22Rv1 (cell line): ENCODE measurements at regions not wholly inside any gene's neighbourhood (a gene's known extent, or its start where the extent isn't known, plus 50 kb on each side); places are given as distances from the start of the nearest gene placed in this dataset.

ENCODE experiments used
- H3K27ac ChIP-seq: fragments of 450-650 bp; 2 replicates; pipeline ENCODE4 v1.5.1; 2017
- CTCF ChIP-seq: fragments of 450-650 bp; IDR thresholded peaks from 2 replicates; pipeline ENCODE4 v1.5.1; 2017; ENCODE audit warnings: mild to moderate bottlenecking
- ZFX ChIP-seq: fragments of 450-650 bp; IDR thresholded peaks from 2 replicates; pipeline ENCODE4 v1.6.1; 2017; ENCODE audit warnings: antibody characterized with exemption, borderline replicate concordance

GRCh38 chr3:135310317-135310716 lies 515.3 kb downstream of the EPHB1 start:
- TF ChIP-seq CTCF (no peak), ZFX (no peak)
- no peak overlapping the region for H3K27ac ChIP-seq

- no peak overlapping the region for H3K27ac ChIP-seq
- TF ChIP-seq ZFX = no peak
- TF ChIP-seq CTCF = no peak
Measured at GRCh38 chr3:135311699-135312098, 516.6 kb downstream of the EPHB1 start.

GRCh38 chr3:135314237-135314636 lies 519.2 kb downstream of the EPHB1 start:
- H3K27ac ChIP-seq = no peak overlapping the region
- TF ChIP-seq CTCF = no peak
- TF ChIP-seq ZFX = no peak

GRCh38 chr3:135324301-135324700 lies 529.2 kb downstream of the EPHB1 start:
- H3K27ac ChIP-seq = no peak overlapping the region
- no peak for TF ChIP-seq ZFX
- no peak for TF ChIP-seq CTCF

- TF ChIP-seq CTCF (no peak), ZFX (no peak)
- H3K27ac ChIP-seq = no peak overlapping the region
Measured at GRCh38 chr3:135325096-135325495, 530.0 kb downstream of the EPHB1 start.

- TF ChIP-seq CTCF (no peak), ZFX (no peak)
- no peak overlapping the region for H3K27ac ChIP-seq
Measured at GRCh38 chr3:135325726-135326235, 530.7 kb downstream of the EPHB1 start.

GRCh38 chr3:135326851-135327250 lies 531.8 kb downstream of the EPHB1 start:
- no peak overlapping the region for H3K27ac ChIP-seq
- no peak for TF ChIP-seq CTCF
- no peak for TF ChIP-seq ZFX
